K562 (cell line): ENCODE measurements at regions not wholly inside any gene's neighbourhood (a gene's known extent, or its start where the extent isn't known, plus 50 kb on each side); places are given as distances from the start of the nearest gene placed in this dataset.
A peak's percentile ranks its signal among the peaks of the same experiment; 100 is the strongest.

Source experiments
- BCOR ChIP-seq: fragments of 450-650 bp; IDR thresholded peaks from 2 replicates; pipeline ENCODE4 v1.6.1; 2016
- BHLHE40 ChIP-seq: IDR thresholded peaks from 2 replicates; pipeline ENCODE4 v1.6.1; 2011; ENCODE audit warnings: low read length, improper control_type of control experiment
- CBFB ChIP-seq: sonication (generic); formaldehyde crosslinking; IDR thresholded peaks from 2 replicates; pipeline ENCODE4 v1.4.0; 2020; ENCODE audit warnings: mild to moderate bottlenecking, missing genetic modification reagents
- DIDO1 ChIP-seq: fragments of 450-650 bp; IDR thresholded peaks from 2 replicates; pipeline ENCODE4 v1.6.1; 2016; ENCODE audit warnings: low read depth, missing biosample characterization, missing genetic modification characterization
- FOXM1 ChIP-seq, 2 experiments: fragments of 450-650 bp in 1 of 2; sonication (generic) in 1 of 2; formaldehyde crosslinking in 1 of 2; IDR thresholded peaks; 2 replicates each; pipeline versions ENCODE4 v1.6.1 to v1.9.0; 2017 to 2022; ENCODE audit warnings: low read depth in 2 of 2, mild to moderate bottlenecking in 2 of 2, missing genetic modification reagents in 1 of 2, moderate library complexity in 1 of 2
- GABPB1 ChIP-seq: sonication (generic); formaldehyde crosslinking; IDR thresholded peaks from 2 replicates; pipeline ENCODE4 v1.8.0; 2022; ENCODE audit warnings: mild to moderate bottlenecking, missing genetic modification reagents
- HMGXB4 ChIP-seq: sonication (generic); formaldehyde crosslinking; IDR thresholded peaks from 2 replicates; pipeline ENCODE4 v1.8.1; 2023; ENCODE audit warnings: mild to moderate bottlenecking, missing genetic modification reagents
- JUN ChIP-seq, 2 experiments: sonication (generic) in 1 of 2; formaldehyde crosslinking in 1 of 2; IDR thresholded peaks; 2 replicates each; pipeline versions ENCODE4 v1.6.1 to v1.8.0; 2012 to 2022; ENCODE audit warnings: borderline replicate concordance in 2 of 2, mild to moderate bottlenecking in 2 of 2, improper control_type of control experiment in 1 of 2, low read depth in 1 of 2, low read length in 1 of 2, missing genetic modification reagents in 1 of 2
- MBD2 ChIP-seq: sonication (generic); IDR thresholded peaks from 2 replicates; pipeline ENCODE4 v1.6.1; 2016; ENCODE audit warnings: low read depth, borderline replicate concordance
- MEIS2 ChIP-seq: fragments of 450-650 bp; IDR thresholded peaks from 2 replicates; pipeline ENCODE4 v1.6.1; 2014; ENCODE audit warnings: mild to moderate bottlenecking; ENCODE audit not compliant: partially characterized antibody
- NCOA4 ChIP-seq: fragments of 450-650 bp; IDR thresholded peaks from 2 replicates; pipeline ENCODE4 v1.6.1; 2018; ENCODE audit warnings: mild to moderate bottlenecking; ENCODE audit not compliant: partially characterized antibody
- NCOR1 ChIP-seq: fragments of 450-650 bp; IDR thresholded peaks from 2 replicates; pipeline ENCODE4 v1.6.1; 2016; ENCODE audit warnings: mild to moderate bottlenecking, moderate library complexity
- NKRF ChIP-seq: fragments of 450-650 bp; IDR thresholded peaks from 2 replicates; pipeline ENCODE4 v1.6.1; 2016; ENCODE audit warnings: borderline replicate concordance
- PCBP1 ChIP-seq: fragments of 200-400 bp; formaldehyde crosslinking; IDR thresholded peaks from 2 replicates; pipeline ENCODE4 v1.6.1; 2018; ENCODE audit warnings: mild to moderate bottlenecking, low read depth, low read length; ENCODE audit not compliant: poor library complexity, severe bottlenecking
- RBFOX2 ChIP-seq: fragments of 200-400 bp; formaldehyde crosslinking; IDR thresholded peaks from 2 replicates; pipeline ENCODE4 v1.6.1; 2017; ENCODE audit warnings: low read depth, mild to moderate bottlenecking, low read length, moderate library complexity
- SFPQ ChIP-seq: fragments of 200-400 bp; formaldehyde crosslinking; IDR thresholded peaks from 2 replicates; pipeline ENCODE4 v1.6.1; 2017; ENCODE audit warnings: mild to moderate bottlenecking, low read depth, low read length, moderate library complexity
- SP2 ChIP-seq: IDR thresholded peaks from 2 replicates; pipeline ENCODE4 v1.6.1; 2011; ENCODE audit warnings: mild to moderate bottlenecking, low read depth, low read length, moderate library complexity; ENCODE audit not compliant: poor library complexity, severe bottlenecking; ENCODE audit errors: extremely low read depth
- TAF7 ChIP-seq: fragments of 450-650 bp; IDR thresholded peaks from 2 replicates; pipeline ENCODE4 v1.6.1; 2016; ENCODE audit warnings: missing genetic modification characterization, missing compliant biosample characterization
- TAL1 ChIP-seq: fragments of 450-650 bp; IDR thresholded peaks from 2 replicates; pipeline ENCODE4 v1.6.1; 2016; ENCODE audit warnings: mild to moderate bottlenecking
- ZNF224 ChIP-seq: sonication (generic); formaldehyde crosslinking; IDR thresholded peaks from 2 replicates; pipeline ENCODE4 v1.8.0; 2022; ENCODE audit warnings: mild to moderate bottlenecking, missing genetic modification reagents
- ZNF561 ChIP-seq: fragments of 450-650 bp; formaldehyde crosslinking; conservative IDR thresholded peaks from 2 replicates; pipeline ENCODE4 v1.4.0; 2020; ENCODE audit warnings: mild to moderate bottlenecking, moderate library complexity
- ZNF707 ChIP-seq: fragments of 250-450 bp; sonication (Bioruptor Pico); conservative IDR thresholded peaks from 2 replicates; pipeline ENCODE4 v1.8.0; 2022; ENCODE audit warnings: inconsistent platforms, mild to moderate bottlenecking, moderate library complexity

GRCh38 chr20:30376767-30377658 is 880.5 kb upstream of the DEFB115 start (continued):
- TF ChIP-seq HMGXB4 (CRISPR knock-in tag) (no peak), ZNF707 (no peak), NCOA4 (no peak), FOXM1 (IDR thresholded peaks at IDR 0.05; ENCODE audit: low read depth) (no peak), FOXM1 (CRISPR knock-in tag; IDR thresholded peaks at IDR 0.05; ENCODE audit: low read depth) (no peak), NCOR1 (no peak), ZNF561 (CRISPR knock-in tag) (no peak), TAF7 (tag) (peak; percentile 45; the same call in 1 of the 2 replicates), MEIS2 (no peak), ZNF224 (no peak), NKRF (no peak), SFPQ (no peak), RBFOX2 (peak; percentile 81), JUN (IDR thresholded peaks at IDR 0.05; ENCODE audit: borderline replicate concordance, low read depth, low read length) (no peak), JUN (CRISPR knock-in tag; IDR thresholded peaks at IDR 0.05; ENCODE audit: borderline replicate concordance) (no peak), SP2 (no peak), TAL1 (no peak), CBFB (CRISPR knock-in tag) (no peak), MBD2 (peak; percentile 24; the same call in 1 of the 2 replicates), DIDO1 (no peak), BHLHE40 (peak; percentile 49), PCBP1 (peak; percentile 69), GABPB1 (CRISPR knock-in tag) (peak; percentile 64), BCOR (no peak)
